Astrocyte of the hippocampus (primary cell): ENCODE measurements at regions not wholly inside any gene's neighbourhood (a gene's known extent, or its start where the extent isn't known, plus 50 kb on each side); places are given as distances from the start of the nearest gene placed in this dataset.
A peak's percentile ranks its signal among the peaks of the same experiment; 100 is the strongest.

ENCODE experiments used
- DNase-seq: peaks from one replicate; pipeline ENCODE4 v3.0.0; 2011; ENCODE audit warnings: low read depth, low spot score

DNA sequence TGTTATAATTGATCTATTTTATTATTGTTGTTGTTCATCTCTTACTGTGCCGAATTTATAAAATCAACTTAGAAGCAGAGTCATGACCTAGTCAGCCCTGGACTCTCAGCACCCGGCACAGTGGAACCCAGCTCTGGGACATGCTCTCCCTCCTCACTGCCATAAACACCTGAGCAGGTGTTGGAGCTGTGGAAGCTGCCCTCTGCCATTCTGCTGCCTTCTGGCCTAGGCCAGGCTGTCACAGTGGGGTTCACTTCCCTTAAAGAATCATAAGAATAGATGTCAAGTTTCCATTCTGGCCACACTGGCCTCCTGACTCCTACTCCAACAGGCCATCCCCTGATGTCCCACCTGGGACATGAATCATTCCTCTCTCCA, 192.2 kb downstream of the ZFP36L2 start:
- no peak for DNase-seq

DNA sequence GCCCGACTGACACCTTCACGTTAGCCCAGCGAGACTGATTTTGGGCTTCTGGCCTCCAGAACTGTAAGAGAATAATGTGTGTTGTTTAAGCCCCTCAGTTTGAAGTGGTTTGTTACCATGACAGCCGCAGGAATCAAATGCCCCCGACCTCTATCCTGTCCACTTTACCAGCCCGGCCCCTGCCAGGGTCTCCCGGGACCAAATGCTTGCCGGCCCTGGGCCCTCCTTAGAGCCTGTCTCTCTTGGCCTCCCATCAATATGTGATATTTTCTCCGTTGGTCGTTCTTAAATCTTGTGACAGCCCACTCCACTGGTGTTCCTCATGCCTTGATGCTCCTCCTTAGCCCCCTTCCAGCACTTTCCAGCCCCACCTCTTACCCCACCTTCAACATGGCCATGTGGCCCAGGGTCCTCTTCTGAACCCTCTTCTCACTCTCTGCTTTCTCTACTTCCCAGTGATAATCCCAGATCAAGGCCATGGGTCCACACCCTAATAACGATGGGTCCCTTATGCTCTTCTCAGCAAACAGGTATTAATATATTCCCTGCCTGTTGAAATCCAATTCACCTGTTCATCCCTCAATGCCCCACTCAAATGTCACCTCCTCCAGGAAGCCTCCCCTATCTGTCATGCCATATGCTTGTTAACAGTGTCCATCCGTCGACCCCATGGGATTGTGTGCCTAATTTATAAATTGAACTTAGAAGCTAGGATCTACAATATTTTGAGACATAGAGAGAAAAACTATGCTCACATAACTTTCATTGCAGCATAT, 192.8 kb downstream of the ZFP36L2 start:
- no peak for DNase-seq

DNA sequence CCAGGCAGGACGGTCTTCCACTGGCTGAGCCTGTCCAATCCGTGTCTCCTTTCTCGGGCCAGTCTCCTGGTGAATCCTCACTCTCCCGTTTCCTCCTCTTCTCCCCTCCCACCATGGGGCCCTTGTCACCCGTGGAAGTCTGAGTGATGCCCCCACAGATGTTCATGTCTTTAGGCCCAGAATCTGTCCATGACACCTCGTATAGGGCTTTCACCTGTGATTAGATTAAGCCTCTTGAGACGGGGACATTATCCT, 193.5 kb downstream of the ZFP36L2 start:
- DNase-seq: no peak

DNA sequence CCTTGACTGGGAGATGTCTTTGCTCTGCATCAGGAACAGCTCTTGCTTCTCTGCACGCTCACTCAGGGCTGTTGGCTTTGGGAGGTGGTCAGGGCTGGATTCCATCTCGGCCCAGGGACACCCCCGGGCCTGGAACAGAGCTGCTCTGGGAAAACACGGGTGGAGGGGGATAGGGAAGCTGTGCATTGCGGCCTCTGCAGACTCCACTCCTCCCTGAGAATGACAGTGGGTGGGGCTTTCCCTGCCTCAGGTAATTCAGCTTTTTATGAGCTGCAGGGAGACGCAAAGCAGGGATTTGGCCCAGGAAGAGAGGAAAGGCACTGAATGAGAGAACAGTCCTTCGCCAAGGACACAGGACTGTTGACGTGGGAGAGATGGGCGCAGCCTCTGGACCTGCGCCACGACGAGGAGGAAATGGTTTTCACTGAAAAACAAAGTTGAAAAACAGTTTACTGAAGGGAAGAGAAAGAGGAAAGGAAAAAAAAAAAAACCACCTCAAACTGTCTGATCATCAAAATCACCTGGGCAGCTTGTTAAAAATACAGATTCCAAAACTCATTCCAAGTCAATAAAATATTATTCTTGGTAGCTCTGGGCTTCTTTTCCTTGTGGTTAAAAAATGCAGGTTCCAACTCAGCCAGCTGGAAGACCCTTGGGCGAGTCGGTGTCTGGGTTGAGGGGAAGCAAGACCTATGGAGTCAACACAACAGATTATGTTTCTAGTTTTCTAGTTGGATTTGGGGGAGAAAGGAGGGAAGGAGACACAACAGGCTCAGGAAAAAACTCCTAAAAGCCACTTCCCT, 194.0 kb downstream of the ZFP36L2 start:
- no peak for DNase-seq

DNA sequence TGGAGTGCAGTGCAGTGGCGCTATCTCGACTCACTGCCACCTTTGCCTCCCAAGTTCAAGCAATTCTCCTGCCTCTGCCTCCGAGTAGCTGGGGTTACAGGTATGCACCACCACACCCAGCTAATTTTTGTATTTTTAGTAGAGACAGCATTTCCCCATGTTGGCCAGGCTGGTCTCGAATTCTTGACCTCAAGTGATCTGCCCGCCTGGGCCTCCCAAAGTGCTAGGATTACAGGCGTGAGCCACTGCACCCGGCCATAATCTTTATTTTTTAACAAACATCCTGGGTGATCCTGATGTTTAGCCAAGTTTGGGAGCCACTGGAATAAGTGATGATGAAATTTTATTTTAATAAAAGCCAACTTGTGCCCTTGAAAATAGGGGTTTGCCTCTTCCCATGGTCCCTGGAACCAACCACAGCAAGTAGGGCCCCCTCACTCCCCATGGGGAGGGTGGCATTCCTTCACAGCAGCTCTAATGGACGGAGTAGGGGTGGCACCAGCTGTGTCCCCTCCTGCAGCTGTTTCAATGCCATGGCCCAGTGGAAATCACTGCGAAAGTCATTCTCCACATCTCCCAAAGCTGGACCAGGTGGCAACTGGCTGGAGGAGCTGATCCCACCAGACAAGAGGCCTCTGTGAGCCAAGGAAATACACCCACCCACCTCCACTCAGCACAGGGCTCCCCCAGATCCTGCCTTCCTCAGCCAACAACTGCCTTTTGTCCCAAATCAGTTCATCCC, 194.8 kb downstream of the ZFP36L2 start:
- DNase-seq: no peak

DNA sequence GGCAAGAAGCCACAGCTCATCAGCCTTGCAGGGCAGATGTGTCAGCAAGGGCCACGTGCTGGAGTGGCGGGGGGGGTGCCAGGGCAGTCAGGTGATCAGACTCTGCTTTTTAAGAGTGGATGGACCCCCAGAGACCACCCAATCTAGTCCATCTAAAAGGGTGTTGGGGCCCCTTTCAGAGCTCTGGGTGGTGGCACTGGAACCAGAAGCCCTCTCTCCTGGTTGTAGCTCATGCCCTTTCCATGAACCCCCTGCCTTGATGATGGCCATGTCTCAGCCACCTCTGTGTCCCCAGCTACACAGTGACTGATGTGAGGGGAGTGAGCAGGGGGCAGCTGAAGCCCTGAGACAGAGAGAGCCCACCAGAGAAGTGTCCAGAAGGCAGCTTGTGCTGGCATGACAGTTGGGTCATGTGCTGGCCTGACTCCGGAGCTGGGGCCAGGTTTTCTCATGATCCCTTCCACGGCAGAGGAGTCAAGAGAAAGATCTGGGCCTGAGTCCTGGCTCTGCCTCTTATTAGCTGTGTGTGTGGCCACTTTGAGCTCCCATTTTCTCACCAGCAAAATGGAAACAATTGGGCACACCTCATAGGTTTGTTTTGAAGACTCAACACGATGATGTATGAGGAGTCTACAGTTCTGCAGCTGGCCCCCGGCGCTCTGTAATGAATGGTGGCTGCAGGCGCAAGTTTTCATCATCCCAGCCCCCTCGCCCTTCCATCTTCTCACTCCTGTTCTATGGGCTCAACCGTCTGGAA, 195.7 kb downstream of the ZFP36L2 start:
- DNase-seq: no peak

DNA sequence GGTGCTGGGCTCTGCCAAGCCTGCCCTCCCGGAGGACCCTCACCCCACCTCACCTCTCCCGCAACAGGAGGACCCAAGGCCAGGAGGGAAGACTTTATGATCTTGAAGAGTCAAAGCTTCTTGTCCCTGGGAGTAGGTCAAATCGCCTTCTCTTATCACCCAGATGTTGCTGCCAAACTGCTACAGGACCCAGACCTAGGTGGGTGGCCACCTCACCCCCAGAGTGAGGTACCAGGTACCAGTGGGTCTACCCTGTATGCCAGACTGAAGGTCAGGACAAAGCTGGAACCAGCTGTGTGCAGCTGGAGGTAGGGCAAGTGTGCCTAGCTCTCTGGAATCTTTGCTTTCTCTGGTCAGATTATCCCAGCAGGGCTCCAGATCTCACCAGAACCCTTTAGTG, 197.2 kb downstream of the ZFP36L2 start:
- no peak for DNase-seq

DNA sequence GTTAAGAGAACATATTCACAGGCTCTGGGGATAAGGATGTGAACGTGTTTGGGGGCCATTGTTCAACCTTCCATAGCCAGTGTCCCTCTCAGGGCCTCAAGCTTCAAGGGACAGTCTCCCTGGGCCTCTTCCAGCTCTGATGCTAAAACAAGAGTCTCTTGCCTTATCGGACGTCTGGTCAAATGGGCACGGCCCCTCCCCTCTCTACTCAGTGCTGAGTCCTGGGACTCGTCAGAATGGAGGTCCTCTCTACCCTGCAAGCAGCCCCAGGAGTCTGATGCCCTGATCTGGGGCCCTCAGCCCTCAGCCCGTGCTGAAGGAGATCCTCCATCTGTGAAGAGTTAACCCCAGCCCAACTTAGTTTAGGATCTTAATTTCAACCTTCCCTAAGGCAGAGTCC, 198.2 kb downstream of the ZFP36L2 start:
- DNase-seq: no peak

DNA sequence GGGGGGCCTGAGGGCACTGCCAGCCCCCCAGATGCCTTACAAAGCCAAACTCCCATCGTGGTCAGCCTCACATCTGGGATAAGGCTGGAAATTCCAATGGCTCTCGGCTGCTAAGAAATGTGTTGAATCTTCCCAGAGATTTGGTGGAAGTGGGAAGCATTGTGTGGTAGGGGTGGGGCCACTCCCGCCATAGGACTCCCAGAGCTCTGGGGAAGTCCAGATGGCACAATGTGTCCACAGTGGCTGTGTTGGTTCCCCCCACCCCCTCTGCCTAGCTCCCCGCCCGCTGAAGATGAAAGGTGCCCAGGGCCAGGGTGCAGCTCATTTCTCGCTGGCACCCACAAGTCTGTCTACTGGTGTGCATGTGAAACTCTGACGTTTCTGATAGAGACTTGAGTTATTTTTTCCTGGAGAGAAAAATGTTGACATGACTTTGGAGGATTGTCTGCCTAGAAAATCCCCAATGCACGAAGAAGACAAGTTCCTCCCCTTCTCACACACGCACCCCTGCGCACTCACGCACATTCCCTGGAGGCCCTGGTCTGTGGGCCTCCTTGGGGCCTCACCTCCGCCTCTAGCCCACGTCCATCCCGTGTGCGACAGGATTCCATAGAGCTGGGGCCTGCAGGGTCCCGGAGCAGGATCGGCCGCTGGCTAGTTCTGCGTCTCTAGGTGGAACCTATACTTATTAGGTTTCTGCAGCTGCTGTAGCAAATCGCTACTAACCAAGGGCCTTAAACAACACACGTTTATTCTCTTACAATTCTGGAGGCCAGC, 199.1 kb downstream of the ZFP36L2 start:
- DNase-seq: no peak

DNA sequence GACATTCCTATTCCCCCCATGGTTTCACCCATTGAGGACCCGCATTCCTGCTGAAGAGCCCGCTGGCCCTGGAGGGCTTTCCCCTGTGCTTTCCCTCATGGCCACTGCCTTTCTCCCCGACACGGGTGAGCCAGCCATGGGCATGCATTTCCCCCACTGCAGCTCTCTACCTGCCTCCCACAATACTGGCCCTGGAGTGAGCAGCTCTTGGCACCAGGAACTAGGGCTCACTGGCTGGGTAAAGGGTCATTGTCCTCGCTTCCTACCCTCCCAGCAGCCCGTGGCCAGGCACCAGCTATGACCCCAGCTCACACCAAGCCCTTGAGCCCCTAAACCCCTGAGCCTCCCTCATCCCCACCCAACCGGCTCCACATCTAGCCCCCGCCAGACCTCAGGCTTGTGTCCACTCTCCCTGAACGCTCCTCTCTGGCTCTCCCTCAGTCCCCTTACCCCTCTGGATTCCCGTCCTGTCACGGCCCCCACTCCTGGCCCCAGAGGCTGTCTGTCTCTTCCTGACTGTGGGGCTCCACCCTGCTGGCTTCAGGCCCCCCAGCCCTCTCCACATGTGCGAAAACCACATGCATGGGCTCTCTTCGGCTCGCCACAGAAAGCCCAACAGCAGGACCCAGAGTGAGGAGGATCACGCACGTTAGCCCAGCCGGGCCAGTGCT, 199.8 kb downstream of the ZFP36L2 start:
- no peak for DNase-seq

DNA sequence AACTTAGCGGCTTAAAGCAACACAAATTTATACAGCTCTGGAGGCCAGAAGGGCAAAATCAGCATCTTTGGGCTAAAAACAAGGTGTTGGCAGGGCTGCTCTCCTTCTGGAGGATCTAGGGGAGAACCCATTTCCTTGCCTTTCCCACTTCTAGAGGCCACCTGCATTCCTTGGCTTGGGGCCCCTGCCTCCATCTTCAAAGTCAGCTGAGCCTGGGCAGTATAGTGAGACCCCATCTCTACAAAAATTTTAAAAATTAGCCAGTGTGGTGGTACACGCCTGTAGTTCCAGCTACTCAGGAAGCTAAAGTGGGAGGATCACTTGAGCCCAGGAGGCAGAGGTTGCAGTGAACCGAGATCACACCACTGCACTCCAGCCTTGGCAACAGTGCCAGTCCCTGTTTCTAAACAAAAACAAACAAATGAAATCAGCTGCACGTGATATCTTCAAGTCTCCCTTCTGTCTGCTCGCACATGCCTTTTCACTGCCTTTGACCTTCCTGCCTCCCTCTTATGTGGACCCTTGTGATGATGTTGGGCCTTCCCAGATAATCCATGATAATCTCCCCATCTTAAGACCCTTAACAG, 200.6 kb downstream of the ZFP36L2 start:
- no peak for DNase-seq

DNA sequence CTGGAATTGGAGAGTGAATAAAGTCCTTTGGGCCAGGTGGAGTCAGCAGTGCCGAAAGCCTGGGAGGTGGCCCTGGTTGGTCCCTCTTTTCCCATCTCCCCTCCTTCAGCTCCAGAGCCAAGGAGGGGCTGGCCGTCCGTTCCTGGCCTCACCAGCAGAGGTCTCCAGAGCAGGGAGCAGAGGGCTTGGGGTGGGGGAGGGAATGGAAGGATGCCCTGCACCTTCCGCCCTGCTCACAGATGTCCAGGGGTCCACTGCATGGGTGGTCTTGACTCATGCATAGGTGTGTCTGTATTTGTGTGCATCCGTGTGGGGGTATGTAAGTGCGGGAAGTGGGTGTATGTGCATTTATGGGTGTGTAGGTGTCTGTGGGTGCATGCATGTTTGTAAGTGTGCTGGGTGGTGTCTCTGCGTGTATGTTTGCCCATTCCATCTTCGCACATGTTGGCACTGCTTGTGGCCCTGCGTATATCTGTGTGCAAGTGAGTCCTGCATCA, 201.8 kb downstream of the ZFP36L2 start:
- DNase-seq: peak; percentile 85

DNA sequence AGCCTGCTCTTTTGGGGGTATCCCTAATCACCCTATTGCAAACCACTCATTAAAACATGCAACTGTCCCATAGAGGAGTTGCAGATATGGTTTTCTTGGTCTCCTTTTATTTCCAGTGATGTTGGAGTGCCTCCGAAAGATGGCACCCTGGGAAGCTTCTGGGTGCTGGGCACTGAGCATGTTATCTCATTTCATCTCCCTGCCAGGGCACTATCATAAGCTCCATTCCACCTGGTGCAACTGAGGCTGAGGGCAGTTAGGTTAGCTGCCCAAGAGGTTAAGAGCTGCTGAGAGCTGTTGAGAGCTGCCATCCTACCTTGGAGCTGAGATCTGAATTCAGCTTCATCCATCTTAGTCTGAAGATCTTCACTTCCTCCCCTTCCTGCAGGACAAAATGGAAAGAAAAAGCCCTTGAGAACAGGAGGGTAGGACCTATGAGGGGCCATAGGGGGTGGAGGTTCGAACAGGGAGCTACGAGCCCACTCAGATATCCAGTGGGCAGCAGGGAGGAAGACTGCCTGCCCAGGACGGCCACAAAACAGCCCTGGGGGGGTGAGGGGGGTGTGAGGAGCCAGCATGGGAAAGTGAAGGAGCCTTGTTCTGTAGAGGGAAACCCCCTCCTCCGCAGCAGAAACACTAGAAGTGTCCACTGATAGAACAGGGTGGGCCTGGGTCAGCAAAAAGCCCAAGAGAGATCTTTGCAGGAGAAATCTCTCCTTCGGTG, 202.5 kb downstream of the ZFP36L2 start:
- no peak for DNase-seq

DNA sequence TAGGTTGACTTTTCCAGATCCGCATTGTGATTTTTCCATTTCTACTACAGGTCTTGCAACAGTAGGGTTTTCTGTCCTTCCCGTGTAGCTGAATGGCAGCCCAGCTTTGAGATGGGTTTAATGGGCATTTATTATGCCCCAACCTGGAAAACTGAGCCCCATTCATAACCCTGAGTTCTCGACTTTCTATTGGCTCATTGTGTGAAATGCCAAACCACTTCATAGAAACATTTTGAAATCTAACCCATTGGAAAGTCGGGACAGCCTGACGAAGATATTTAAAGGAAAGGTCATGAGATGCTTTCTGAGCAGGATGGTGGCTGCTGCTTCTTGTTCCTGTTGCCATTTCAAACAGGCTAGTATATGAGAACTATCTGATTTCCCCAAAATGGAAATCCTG, 203.5 kb downstream of the ZFP36L2 start:
- no peak for DNase-seq

DNA sequence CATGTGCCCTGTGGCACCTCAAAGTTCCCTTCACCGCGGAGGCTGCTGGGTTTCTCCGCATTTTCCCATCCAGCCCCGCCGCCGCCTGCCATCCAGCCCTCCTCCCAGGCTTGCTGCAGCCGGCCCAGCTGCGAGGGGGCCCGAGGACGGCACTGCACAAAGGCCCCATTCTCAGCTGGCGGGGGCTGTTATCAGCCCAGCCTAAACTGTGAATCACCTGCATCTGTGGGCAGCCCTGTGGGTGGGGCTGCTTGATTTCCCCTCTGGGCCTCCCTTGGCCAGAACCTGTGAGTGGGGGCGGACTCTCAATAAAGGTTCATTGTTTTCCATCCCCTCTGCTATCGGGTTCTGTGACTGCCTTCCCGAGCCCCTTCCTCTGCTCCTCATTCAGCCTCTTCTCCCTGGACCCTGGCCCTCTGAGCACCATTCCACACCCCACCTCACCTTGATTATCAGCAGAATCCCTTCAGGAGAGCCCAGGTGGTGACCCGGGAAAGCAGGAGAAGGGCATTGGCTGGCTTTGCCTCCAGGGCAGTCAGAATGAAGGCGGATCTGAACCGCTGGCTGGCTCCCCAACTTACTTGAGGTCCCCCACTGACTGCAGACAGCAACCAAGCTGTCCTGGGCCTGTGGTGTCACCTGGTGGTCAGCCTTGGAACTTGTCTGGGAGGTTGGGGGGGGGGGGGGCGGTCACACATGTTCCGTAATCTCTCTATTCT, 204.5 kb downstream of the ZFP36L2 start:
- DNase-seq: no peak

DNA sequence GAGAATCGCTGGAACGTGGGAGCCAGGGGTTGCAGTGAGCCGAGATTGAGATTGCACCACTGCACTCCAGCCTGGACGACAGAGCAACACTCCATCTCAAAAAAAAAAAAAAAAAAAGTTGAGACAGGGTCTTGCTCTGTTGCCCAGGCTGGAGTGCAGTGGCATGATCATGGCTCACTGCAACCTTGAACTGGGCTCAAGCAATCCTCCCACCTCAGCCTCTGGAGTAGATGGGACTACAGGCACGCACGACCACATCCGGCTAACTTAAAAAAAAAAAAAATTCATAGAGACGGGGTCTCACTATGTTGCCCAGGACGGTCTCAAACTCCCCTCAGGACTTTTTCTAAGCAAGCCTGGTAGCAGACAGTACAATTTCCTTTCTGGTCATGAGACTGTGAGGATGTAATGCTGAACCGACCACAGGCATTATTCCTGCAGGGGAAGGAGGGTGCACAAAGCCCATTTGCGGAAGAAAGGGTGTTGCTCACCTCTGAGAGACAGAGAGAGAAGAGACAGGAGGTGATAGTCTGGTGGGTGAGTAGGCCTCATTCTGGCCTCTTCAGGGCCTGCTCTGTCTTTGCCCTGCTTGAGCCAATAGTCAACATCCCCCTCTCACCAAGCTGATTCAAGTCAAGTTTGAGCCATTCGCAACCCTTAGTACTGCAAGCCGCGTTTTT, 205.3 kb downstream of the ZFP36L2 start:
- DNase-seq: no peak

DNA sequence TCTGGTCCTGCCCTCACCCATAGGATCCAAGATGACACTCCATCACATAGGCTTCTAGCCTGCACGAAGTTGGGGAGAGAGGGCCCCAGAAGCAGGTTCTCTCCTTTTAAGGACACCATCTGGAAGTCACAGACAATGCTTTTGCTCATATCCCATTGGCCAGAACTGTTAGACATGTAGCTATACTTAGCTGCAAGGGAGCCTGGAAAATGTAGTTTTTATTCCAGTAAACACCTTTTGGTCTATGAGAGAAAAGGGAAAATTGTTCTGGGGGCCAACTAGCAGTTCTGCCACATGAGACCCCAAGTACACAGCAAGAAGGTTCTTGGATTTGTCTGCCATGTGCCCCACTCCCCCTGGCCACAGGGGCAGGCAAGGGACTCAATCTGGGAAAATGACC, 206.1 kb downstream of the ZFP36L2 start:
- DNase-seq: no peak

DNA sequence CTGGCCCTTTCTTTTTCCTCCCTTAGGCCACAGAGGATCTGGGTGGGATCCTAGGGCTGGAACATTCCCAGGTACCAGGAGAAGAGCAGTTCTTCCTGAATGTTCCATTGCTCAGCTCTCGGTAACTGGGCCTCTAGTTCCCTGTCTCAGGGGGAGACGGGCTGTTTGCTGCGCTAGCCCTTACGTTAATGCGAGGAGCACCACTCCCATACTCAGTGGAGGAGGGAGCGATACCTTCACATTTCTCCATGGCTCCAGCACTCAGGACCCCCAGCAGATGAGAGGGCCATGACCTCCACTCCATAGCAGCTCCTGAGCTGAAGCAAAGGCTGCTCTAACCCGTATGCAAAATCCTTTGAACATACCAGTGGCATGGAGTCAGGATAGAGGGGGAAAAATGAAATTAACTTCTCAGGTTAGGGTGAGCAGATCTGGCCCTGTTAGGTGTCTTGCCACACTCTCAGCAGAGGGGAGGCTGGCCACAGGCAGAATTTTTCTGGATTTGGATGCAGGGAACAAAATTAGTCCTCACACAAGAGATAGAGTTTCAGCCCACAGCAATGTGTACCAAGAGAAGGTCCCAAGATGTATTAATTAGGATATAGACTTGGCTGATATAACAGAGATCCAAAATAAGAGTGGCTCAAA, 206.7 kb downstream of the ZFP36L2 start:
- no peak for DNase-seq
